SK-N-MC (cell line): ENCODE measurements at regions not wholly inside any gene's neighbourhood (a gene's known extent, or its start where the extent isn't known, plus 50 kb on each side); places are given as distances from the start of the nearest gene placed in this dataset.

ENCODE experiments used
- EZH2 ChIP-seq: fragments of 200-600 bp; sonication (generic); IDR thresholded peaks from one replicate; pipeline ENCODE4 v1.6.1; 2017; ENCODE audit warnings: antibody characterized with exemption
- FOXP2 ChIP-seq: optimal IDR thresholded peaks from 2 replicates; pipeline ENCODE3; 2011; ENCODE audit warnings: mild to moderate bottlenecking, moderate library complexity; ENCODE audit not compliant: insufficient read depth; ENCODE audit errors: extremely low read length, control extremely low read depth
- POLR2AphosphoS5 ChIP-seq: IDR thresholded peaks from 2 replicates; pipeline ENCODE4 v1.6.1; 2012; ENCODE audit warnings: mild to moderate bottlenecking, low read depth, low read length, borderline replicate concordance

DNA sequence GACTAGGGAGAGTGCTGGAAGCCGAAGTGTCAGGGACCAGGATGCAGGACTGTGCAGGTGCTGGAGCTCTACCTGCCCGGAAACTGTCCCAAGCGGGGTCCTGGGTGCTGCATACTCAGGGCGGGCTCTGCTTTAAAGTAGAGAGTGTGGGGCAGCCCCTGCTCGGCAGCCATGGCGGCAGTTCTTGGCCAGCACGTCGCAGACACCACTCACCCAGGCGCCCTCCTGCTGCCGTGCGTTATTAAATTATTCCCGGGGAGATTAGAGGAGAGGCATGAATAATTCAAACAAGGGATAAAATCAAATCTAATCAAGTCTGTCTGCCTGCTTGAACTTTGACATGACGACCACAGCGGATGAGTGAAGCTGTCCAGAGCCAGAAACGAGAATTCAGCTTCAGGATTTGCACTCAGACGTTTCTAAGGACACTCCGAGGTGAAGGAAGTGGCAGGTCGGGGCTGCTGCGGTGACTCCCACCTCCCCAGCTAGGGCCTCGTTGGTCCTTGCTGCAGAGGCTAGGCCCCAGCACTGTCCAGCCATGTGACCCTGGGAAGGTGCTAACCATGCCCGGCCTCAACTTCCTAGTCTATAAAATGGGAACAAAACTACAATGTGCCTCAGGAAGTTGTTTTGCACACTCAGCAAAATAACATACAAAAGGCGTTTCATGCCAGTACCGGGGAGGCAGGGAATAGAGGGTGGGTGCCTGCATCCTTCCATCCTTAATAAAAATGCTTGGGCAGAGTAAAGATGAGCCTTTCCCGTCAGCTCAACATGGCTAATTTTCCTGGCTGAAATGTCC, 91.3 kb upstream of the ADAMTS2 start:
- TF ChIP-seq POLR2AphosphoS5 (no peak), EZH2 (no peak), FOXP2 (no peak)
